ENCODE measurements at regions not wholly inside any gene's neighbourhood (a gene's known extent, or its start where the extent isn't known, plus 50 kb on each side); places are given as distances from the start of the nearest gene placed in this dataset.

GRCh38 chr10:31617133-31617532 is 298.1 kb downstream of the ZEB1 start:
- TF ChIP-seq JUND (IDR thresholded peaks at IDR 0.05) (no peak), HNF4G (IDR thresholded peaks at IDR 0.05) (no peak)
